Lung microvascular endothelial cell (primary cell): ENCODE measurements at regions not wholly inside any gene's neighbourhood (a gene's known extent, or its start where the extent isn't known, plus 50 kb on each side); places are given as distances from the start of the nearest gene placed in this dataset.

ENCODE experiments used
- DNase-seq, 2 donors: peaks; one replicate each; pipeline versions ENCODE4 v3.0.0 to v3.0.0-alpha.2; 2010; ENCODE audit warnings: low read depth in 2 of 2

GRCh38 chr15:66901336-66902100, 163.9 kb upstream of the SMAD3 start:
- DNase-seq = peak in 1 of 2 donors; percentile 74

- DNase-seq = no peak
Measured at GRCh38 chr15:66905185-66905584, 160.2 kb upstream of the SMAD3 start.

- no peak for DNase-seq
Measured at GRCh38 chr15:66905954-66906353, 159.4 kb upstream of the SMAD3 start.

GRCh38 chr15:66906668-66907614, 158.5 kb upstream of the SMAD3 start:
- DNase-seq = no peak

GRCh38 chr15:66907826-66908743, 157.3 kb upstream of the SMAD3 start:
- no peak for DNase-seq

GRCh38 chr15:66908744-66909095, 156.7 kb upstream of the SMAD3 start:
- DNase-seq = no peak

GRCh38 chr15:66909381-66909890, 156.0 kb upstream of the SMAD3 start:
- no peak for DNase-seq

- DNase-seq = no peak
Measured at GRCh38 chr15:66911131-66911700, 154.2 kb upstream of the SMAD3 start.

GRCh38 chr15:66912001-66912400, 153.4 kb upstream of the SMAD3 start:
- DNase-seq = no peak

GRCh38 chr15:66912441-66912840, 153.0 kb upstream of the SMAD3 start:
- DNase-seq = no peak

- DNase-seq = no peak
Measured at GRCh38 chr15:66917904-66918448, 147.4 kb upstream of the SMAD3 start.

- DNase-seq = peak in 1 of 2 donors; percentile 29
Measured at GRCh38 chr15:66919421-66919820, 146.0 kb upstream of the SMAD3 start.

GRCh38 chr15:66921319-66921915, 144.0 kb upstream of the SMAD3 start:
- peak in 1 of 2 donors; percentile 13 for DNase-seq

- DNase-seq = no peak
Measured at GRCh38 chr15:66922608-66923007, 142.8 kb upstream of the SMAD3 start.

GRCh38 chr15:66923438-66923881, 141.9 kb upstream of the SMAD3 start:
- peak; percentile 34 to 41 for DNase-seq

GRCh38 chr15:66924889-66925288, 140.5 kb upstream of the SMAD3 start:
- no peak for DNase-seq

- DNase-seq = no peak
Measured at GRCh38 chr15:66925721-66926120, 139.7 kb upstream of the SMAD3 start.

- DNase-seq = peak; percentile 23 to 81
Measured at GRCh38 chr15:66927201-66928077, 138.0 kb upstream of the SMAD3 start.

GRCh38 chr15:66928101-66928500, 137.3 kb upstream of the SMAD3 start:
- DNase-seq = no peak
